ENCODE measurements at regions not wholly inside any gene's neighbourhood (a gene's known extent, or its start where the extent isn't known, plus 50 kb on each side); places are given as distances from the start of the nearest gene placed in this dataset.
"Not testable (repeated sequence)": the region's sequence is repeated elsewhere in the genome, so short reads cannot be mapped to it uniquely, and the experiment has no call there.

DNA sequence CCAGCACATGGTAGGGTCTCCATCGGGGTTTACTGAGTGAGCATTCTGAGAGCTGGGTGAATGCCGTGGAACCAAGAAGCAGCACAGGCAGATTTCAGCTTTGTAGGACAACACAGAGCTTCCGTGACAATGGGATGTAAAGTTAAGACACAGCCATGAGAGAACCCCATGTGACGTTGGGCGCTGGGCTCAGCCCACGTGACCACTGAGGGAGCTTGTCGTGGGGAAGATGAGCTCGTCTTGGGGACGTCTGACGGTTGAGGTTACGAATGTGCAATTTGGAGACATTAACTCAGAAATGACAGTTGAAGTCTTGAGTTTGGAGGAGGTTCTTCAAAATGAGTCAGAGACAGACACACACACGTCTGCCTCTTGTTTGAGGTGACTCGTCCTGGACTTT, 51.5 kb upstream of the MUC20 start:
- not testable (repeated sequence) for DNase-seq

DNA sequence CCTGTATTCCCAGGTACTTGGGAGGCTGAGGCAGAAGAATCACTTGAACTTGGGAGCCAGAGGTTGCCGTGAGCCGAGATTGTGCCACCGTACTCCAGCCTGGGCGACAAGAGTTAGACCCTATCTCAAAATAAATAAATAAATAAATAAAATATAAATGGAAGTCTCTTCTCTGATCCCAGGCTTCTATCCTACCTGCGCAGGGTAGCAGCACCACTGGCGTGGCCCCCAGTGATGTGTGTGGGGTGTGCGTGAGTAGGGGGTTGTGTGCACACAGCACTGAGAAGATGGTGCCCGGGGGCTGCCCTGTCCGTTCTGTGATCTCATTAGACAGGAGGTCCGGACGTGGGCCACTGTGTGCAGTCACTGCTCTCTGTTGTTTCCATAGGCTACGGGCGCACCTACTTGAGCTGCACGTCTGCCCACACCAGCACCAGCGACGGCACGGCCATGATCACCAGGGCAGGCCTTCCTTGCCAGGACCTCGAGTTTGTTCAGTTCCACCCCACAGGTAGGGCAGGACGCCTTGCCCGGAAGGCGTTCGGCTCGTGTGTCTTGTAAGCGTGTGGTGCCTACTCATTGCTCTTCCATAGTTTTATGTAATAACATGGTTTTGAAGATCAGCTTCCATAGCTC, 52.5 kb upstream of the MUC20 start:
- DNase-seq = not testable (repeated sequence)

DNA sequence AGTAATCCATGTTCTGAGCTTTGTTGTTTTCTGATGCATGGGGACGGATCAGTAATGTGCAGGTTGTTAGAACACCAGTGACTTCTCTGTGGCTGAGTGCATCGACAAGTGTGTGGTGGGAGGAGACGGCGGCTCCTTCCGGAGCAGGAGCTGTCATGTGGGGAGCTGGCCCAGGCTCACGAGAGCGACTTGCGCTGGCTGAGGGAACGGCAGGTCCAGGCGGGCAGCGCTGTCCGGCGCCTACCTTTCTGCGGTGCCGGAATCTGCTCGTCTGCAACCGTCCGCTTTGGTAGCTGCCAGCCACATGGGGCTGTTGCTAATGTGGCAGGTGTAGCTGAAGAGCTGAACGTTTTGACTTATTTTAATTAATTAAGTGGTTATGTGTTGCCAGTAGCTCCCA, 55.5 kb upstream of the MUC20 start:
- DNase-seq = not testable (repeated sequence)

DNA sequence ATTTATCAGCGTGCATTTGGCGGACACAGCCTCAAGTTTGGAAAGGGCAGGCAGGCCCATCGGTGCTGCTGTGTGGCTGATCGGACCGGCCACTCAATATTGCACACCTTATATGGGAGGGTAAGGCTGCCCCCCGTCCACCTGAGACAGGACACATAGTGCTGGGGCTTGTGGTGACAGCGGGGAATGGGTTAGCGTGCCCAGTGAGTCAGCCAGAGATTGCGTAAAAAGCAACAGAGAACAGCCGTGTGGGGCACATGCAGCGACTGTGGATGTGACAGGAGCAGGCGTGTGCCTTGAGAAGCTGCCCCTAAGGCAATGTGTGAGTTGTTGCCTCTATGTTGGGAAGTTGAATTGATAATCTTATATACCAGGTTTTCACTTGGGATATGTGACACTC, 56.6 kb upstream of the MUC20 start:
- not testable (repeated sequence) for DNase-seq

DNA sequence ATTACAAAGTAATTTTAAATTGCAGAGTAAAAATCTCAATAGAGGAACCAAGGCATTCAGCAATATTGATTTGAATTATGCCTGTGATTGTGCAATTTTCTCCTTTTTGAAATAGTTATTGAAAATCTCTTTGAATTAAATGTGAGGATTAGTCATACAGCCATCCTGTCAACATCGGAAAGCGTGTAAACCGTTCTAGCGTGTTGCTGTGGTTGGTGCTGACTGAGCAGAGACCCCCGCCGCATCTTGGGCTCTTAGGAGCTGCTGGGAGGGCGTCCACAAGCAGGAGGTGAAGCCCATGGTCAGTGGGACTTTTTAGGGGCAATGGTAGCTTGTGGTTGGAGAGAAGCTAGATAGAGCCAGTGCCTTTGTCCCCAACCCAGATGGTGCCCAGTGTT, 61.6 kb upstream of the MUC20 start:
- not testable (repeated sequence) for DNase-seq

DNA sequence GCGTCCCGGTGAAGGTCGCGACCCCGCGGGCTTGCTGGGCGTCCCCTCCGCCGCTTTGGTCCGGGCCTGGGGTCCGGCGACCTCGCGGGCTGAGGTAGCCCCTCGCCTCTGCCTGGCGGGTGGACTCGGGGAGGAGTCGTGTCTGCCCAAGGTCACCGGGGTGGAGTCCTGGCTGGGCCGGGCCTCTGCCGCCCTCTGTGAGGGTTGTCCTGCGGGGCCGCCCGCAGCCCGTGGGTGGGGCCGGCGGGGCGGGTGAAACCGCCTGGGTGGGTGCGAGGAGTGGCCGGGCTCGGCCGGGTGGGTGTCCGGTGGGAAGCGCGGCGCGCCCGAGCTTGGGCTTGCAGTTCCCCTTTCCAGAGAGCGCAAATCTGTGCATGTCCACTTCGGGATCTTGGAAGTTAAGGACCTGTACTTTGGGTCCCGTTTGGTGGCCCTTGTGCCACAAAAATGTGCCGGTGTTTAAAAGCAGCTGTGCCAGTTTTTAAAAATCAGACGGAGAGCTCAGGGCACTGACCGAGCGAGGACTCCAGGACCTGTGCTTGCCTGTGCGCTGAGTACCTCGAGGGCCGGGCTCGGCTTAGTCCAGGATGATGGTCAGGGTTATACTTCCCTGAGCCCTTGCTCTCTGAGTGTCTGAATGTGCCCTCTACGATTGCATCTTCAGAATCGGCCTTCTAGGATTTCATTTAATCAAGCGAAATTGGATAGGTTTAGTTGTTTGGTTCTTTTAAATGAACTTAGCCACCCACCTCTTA, 62.2 kb upstream of the MUC20 start:
- not testable (repeated sequence) for DNase-seq

DNA sequence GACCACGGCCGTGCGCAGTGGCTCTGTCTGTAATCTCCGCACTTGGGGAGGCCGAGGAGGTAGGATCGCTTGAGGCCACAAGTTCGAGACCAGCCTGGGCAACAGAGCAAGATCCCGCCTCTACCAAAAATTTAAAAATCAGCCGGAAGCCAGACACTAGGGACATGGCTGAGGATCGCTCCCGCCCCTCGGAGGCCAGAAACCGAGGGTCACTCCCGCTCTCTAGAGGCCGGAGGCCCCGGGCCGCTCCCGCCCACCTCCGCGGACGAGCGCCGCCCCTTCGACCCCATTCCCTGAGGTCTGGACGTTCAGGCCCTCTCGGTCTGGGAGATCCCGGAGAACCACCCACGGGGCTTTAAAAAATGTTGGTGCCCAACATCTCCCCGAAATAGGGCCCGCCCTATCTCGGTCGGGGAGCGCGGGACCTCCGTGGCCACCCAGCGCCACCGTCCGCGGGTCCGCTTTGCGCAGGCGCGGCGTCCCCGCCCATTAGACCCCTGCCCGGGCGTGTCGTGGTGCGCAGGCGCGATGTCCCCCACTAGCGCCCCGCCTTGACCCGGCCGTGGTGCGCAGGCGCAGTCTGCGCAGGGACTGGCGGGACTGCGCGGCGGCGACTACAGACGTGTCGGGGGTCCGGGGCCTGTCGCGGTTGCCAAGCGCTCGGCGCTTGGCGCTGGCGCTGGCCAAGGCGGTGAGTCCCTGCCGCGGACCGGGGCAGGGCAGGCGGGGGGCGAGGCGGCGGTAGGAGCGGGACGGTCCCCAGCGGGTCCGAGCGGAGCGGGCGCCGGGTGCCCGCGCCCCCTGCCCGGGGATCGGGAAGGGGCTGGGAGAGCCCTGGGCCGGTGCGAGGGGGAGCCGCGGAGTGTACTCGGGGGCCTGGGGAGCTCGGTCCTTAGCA, 63.1 kb upstream of the MUC20 start:
- DNase-seq = peak; percentile 71

DNA sequence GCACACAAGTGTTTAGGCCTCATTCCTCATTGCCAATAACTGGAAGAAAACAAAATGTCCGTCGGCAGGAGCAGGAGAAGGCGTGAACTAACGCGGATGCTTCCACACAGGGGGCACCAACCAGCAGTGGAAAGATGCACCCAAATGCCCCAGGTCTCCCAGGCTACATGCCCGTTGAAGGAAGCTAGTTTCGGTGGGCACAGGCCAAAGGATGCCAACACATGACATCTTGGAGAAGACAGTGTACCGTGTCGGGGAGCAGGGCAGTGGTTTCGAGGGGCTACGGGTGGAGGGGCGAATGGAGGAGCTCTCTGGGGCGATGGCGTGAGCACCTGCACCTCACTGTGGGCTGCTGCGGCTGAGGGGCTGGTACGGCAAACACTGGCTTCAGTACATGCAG, 64.7 kb upstream of the MUC20 start:
- DNase-seq = not testable (repeated sequence)

DNA sequence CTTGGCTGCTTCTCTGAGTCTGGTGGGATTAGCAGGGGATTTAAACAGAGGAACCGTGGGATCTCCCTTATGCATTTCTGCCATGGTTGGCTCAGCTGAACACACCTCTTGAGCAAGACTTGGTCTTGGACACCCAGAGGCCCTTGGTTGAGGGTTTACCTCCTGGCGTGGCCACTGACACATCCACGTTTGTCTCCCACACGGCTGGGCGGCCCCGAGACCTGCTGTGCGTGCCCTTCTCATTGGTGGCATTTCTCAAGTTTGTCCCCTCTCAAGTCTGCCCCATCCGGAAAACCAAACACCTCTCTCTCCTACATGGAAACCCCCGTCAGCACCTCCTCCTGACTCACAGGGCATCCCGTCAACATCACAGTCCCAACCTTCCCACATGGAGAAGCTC, 66.0 kb upstream of the MUC20 start:
- DNase-seq = not testable (repeated sequence)

DNA sequence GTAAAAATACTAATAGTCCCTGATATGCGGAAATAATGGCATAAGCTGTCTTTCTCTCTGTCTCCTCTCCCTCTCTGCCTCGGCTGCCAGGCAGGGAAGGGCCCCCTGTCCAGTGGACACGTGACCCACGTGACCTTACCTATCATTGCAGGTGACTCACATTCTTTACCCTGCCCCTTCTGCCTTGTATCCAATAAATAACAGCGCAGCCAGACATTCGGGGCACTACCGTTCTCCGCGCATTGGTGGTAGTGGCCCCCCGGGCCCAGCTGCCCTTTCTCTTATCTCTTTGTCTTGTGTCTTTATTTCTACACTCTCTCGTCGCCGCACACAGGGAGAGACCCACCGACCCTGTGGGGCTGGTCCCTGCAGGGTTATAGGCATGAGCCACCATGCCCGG, 66.6 kb upstream of the MUC20 start:
- not testable (repeated sequence) for DNase-seq

DNA sequence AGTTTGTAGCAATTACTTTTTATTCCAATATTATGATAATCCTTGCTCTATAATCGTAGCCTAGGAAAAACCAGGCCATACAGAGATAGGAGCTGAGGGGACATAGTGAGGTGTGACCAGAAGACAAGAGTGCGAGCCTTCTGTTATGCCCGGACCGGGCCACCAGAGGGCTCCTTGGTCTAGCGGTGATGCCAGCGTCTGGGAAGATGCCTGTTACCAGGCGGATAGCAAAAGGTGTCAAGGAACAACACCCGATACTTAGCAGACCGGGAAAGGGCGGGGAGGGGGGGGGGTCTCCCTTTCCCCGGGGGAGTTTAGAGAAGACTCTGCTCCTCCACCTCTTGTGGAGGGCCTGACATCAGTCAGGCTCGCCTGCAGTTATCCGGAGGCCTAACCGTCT, 67.1 kb upstream of the MUC20 start:
- not testable (repeated sequence) for DNase-seq

DNA sequence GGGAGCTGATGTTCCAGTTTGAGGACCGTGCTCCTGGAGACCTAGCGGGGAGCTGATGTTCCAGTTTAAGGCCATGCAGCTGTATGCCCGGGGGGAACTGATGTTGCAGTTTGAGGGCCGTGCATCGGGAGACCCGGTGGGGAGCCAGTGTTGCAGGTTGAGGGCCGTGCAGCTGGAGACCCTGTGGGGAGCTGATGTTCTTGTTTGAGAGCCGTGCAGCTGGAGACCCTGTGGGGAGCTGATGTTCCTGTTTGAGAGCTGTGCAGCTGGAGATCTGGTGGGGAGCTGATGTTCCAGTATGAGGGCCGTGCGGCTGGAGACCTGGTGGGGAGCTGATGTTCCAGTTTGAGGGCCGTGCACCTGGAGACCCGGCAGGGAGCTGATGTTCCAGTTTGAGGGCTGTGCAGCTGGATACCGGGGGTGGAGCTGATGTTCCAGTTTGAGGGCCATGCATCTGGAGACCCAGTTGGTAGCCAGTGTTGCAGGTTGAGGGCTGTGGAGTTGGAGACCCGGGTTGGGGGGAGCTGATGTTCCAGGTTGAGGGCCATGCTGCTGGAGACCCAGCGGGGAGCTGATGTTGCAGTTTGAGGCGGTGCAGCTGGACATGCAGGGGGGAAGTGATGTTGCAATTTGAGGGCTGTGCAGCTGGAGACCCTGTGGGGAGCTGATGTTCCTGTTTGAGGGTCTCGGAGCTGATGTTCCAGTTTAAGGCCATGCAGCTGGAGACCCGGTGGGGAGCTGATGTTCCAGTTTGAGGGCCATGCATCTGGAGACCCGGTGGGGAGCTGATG, 64.4 kb upstream of the APOD start:
- not testable (repeated sequence) for DNase-seq

DNA sequence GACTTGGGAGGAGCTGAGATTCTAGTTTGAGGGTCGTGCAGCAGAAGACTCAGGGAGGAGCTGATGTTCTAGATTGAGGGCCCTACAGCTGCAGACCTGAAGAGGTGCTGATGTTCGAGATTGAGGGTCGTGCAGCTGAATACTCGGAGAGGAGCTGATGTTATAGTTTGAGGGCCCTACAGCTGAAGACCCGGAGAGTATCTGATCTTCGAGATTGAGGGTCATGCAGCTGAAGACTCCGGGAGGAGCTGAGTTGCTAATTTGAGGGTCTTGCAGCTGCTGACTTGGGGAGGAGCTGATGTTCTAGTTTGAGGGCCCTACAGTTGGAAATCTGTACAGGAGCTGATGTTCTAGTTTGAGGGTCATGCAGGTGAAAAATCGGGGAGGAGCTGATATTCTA, 62.1 kb upstream of the APOD start:
- DNase-seq = not testable (repeated sequence)

DNA sequence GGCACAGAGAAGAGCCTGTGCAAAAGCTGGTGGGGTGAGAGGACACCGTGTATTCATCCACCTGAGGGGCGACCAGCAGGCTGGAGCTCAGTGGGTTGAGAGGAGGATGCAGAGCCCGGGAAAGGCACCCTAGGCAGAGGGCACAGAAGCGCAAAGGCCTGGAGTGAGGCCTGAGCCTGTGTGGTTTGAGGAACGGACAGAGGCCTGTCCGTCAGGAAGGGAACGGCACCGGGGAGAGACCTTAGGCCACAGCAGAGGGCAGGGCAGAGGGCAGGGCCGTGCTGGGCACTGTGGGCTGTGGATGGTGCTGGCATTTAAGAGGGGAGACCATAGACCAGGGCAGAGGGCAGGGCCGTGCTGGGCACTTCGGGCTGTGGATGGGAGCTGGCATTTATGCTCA, 59.5 kb upstream of the APOD start:
- not testable (repeated sequence) for DNase-seq

DNA sequence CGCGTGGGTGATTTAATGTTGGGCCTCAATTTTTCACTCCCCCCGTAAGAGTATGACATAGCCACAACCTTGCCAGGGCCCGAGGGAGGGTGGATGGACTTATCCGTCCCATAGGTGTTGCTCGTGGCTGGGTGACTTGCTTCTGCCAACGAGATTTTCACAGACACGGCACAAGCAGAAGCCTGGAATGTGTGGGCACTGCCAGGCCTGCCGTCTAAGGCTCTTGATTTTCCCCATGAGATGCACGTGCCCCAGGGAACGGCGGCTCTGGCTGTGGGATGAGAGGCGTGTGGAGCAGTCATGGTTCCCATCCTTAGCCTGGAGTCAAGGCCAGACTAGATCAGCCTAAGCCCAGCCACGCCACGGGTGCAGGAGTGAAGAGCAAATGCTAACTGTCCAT, 58.6 kb upstream of the APOD start:
- DNase-seq = not testable (repeated sequence)

DNA sequence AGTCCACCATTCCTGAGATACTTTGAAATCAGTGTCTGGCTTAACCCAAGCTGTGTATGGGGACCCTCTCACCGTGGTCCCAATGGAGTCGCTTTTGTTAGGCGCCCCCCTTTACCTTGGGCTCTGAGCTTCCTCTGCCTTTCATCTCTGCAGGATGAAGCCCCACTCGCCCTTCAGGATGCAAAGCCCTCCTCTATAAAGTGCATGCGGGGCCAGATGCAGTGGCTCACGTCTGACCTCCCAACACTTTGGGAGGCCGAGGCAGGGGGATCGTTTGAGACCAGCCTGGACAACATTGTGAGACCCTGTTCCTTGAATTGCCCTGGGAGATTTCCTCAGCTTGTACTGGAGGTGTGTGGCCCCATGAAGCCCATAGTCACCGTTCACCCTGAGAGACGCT, 54.7 kb upstream of the APOD start:
- not testable (repeated sequence) for DNase-seq

DNA sequence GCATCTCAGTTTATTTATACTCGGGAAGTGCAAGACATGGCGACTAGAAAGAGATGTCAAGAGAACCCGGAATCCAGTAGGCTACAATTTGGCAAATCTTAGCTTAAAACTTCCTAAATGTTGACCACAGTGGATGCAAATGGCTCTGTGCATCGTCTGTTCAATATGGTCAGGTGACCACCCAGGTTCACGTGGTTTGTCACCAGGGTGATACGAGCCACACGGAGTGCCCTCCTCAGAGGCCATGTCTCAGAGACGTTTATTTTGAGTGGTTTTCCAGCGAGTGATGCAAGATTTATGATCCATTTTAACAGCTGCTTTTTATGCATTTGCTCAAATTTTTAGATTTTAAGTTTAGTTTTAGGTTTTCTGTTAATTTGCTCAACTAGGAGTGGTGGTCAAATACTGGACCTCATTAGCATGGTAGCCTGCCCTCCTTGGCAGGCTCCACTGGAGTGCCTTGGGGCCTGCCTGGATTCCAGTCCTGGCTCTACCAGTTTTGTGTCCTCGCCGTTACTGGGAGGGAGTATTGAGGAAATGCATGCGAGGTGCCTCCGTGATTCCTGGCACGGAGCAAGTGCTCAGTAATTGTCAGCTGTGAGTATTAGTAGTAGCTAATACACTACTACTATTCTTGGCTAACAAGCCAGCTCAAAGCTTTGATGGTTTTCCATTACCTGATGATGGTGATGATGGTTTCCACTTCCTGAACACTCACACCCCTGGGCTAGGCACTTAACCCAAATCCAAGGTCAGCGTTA, 53.9 kb upstream of the APOD start:
- DNase-seq = not testable (repeated sequence)

DNA sequence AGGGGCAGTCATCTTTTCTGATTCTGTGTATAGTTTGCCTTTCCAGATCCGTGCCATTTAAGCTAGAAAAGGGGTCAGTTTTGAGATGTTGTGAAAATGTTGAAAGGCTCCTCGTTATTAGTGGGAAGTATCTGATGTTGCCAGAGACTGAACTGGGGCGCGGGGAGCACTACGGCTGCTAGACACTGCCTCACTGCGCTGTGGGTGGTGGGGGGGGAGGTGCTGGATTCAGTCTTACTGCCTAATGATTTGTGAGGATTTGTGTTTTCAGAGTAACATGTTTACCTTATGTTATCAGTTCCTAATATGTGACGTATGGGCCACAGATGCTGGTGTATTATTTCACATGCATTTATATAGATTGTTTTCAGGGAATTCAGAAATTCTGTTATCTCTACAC, 53.3 kb upstream of the APOD start:
- not testable (repeated sequence) for DNase-seq

DNA sequence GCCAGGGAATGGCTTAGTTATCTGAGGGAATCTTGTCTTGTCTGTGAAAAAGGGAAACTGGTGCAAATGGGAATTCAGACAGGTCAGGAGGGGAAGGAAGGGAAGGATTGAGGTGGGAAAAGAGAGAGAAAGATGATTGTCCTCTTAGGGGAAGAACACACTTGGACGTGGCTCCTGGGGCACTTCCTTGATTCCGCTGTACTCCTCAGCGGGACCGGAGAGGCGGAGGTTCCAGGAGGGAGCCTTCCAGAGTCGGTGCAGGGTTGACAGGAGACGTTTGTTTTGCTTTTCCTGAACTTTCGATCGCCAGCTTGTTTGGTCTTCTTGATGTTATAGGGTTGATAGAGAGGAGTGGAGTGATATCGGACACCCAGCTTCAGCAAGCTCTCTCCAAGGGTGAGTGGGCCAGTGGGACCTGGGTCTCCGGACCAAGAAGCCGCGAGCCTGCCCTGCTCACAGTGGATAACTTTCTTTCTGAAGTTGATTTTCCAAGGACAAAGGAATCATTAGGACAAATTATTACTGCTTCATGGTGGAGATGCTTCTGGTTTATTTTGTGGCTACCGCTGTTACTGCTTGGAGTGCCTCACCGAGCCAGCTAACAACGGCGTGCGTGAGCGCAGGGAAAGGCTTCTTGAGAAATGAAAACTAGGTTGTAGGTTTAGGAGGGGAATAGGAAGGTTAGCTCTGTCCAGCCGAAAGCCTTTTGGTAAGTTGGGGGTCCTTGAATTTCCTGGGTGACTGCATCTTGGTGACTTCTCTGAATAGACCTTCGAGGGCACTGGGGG, 52.4 kb upstream of the APOD start:
- DNase-seq = not testable (repeated sequence)

DNA sequence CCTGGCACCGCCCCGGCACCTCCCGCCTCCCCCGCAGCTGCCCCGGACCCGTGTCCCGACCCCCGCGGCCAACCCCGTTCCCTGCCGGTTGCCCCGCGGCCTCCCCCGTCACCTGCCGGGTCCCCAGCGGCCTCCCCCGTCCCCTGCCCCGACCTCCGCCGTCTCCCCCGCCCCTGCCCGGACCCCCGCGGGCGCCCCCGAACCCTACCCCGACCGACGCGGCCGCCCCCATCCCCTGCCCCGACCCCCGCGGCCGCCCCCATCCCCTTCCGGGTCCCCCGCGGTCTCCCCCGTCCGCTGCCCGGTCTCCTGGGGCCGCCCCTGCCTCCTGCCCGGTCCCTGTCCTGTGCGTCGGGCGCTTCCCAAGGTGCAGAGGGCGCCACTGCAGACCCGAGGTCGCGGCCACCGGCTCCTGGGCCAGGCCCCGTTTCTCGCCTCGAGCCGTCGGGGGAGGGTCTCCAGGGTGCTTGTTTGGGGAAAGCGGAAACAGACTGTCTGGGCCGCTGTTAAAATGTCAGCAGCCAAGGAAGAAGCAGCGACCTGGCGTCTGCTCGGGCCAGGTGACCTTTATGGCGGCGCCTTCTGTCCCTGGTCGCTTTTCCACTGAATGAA, 51.6 kb upstream of the APOD start:
- not testable (repeated sequence) for DNase-seq

All from left kidney (tissue), 1 donor.